NCI-H2196 treated with DMSO at 0.1 percent for 48 hours (cell line): ENCODE measurements at regions not wholly inside any gene's neighbourhood (a gene's known extent, or its start where the extent isn't known, plus 50 kb on each side); places are given as distances from the start of the nearest gene placed in this dataset.
"Not testable (repeated sequence)": the region's sequence is repeated elsewhere in the genome, so short reads cannot be mapped to it uniquely, and the experiment has no call there.

Experiments used
- DNase-seq: peaks from one replicate; lab custom pipeline; 2025; ENCODE audit not compliant: unreplicated experiment; lab: John Stamatoyannopoulos, UW

- DNase-seq, result not testable (repeated sequence)
These were observed 84.9 kb upstream of the METTL9 start for GRCh38 chr16:21514474-21514840.

GRCh38 chr16:21516705-21517040, 82.7 kb upstream of the METTL9 start:
- DNase-seq, result not testable (repeated sequence)

- not testable (repeated sequence) for DNase-seq
These were observed 82.1 kb upstream of the METTL9 start for GRCh38 chr16:21517263-21517662.

GRCh38 chr16:21519361-21520133, 79.8 kb upstream of the METTL9 start:
- not testable (repeated sequence) for DNase-seq

- DNase-seq, result peak; percentile 91
These were observed 79.0 kb upstream of the METTL9 start for GRCh38 chr16:21520134-21521047.

GRCh38 chr16:21521048-21521389, 78.4 kb upstream of the METTL9 start:
- DNase-seq, result not testable (repeated sequence)

- DNase-seq, result not testable (repeated sequence)
These were observed 77.8 kb upstream of the METTL9 start for GRCh38 chr16:21521390-21522143.

GRCh38 chr16:21522846-21523245, 76.5 kb upstream of the METTL9 start:
- DNase-seq, result not testable (repeated sequence)

- DNase-seq, result no peak
These were observed 75.8 kb upstream of the METTL9 start for GRCh38 chr16:21523411-21524067.

- DNase-seq, result no peak
These were observed 75.2 kb upstream of the METTL9 start for GRCh38 chr16:21524068-21524751.

- DNase-seq, result not testable (repeated sequence)
These were observed 74.7 kb upstream of the METTL9 start for GRCh38 chr16:21524752-21525028.

- DNase-seq, result not testable (repeated sequence)
These were observed 74.1 kb upstream of the METTL9 start for GRCh38 chr16:21525029-21525895.

- DNase-seq, result not testable (repeated sequence)
These were observed 73.1 kb upstream of the METTL9 start for GRCh38 chr16:21525956-21526922.

GRCh38 chr16:21526923-21527807, 72.2 kb upstream of the METTL9 start:
- DNase-seq, result no peak

GRCh38 chr16:21529060-21529658, 70.2 kb upstream of the METTL9 start:
- not testable (repeated sequence) for DNase-seq

GRCh38 chr16:21530729-21531383, 68.5 kb upstream of the METTL9 start:
- DNase-seq, result not testable (repeated sequence)

- DNase-seq, result not testable (repeated sequence)
These were observed 66.4 kb upstream of the METTL9 start for GRCh38 chr16:21532996-21533395.
